ENCODE measurements at regions not wholly inside any gene's neighbourhood (a gene's known extent, or its start where the extent isn't known, plus 50 kb on each side); places are given as distances from the start of the nearest gene placed in this dataset.

GRCh38 chr13:100825557-100825956 lies 151.0 kb upstream of the TMTC4 start:
- no peak overlapping the region for H3K4me3 Mint-ChIP-seq
- no peak overlapping the region for H4K91ac ChIP-seq (ENCODE audit: insufficient read length, low read depth, low read length)
- H2BK15ac ChIP-seq (ENCODE audit: low read depth, low read length) = no peak overlapping the region
- no peak overlapping the region for H2BK5ac ChIP-seq (ENCODE audit: insufficient read length, low read length)
- peaks cover 0 to 6% of the 10 kb centered on the region in 2 experiments; a peak in 2 of 4 replicates for H3K4me1 Mint-ChIP-seq
- no peak overlapping the region for H2AFZ ChIP-seq (ENCODE audit: low read length)
- H3K23ac ChIP-seq (ENCODE audit: insufficient read length, low read depth, low read length) = no peak overlapping the region
- no peak overlapping the region for H3K9ac ChIP-seq (ENCODE audit: extremely low read depth, insufficient read length, low read length)
- no peaks in the 10 kb centered on the region for H3K79me2 ChIP-seq (ENCODE audit: insufficient read depth, low read length)
- H2BK12ac ChIP-seq (ENCODE audit: insufficient read length, low read depth, low read length) = no peak overlapping the region
- H3K9me3 Mint-ChIP-seq = no peaks in the 10 kb centered on the region
- H2BK120ac ChIP-seq (ENCODE audit: low read depth, low read length, poor library complexity, severe bottlenecking) = no peak overlapping the region
- no peak overlapping the region for H2AK5ac ChIP-seq (ENCODE audit: insufficient read length, low read length)
- no peak overlapping the region for H3K56ac ChIP-seq (ENCODE audit: insufficient read length, low read depth, low read length)
- no peak overlapping the region for H3K4ac ChIP-seq (ENCODE audit: low read depth, low read length)
- no peaks in the 10 kb centered on the region for H3K9me3 ChIP-seq (ENCODE audit: control insufficient read depth, low read depth, low read length)
- WGBS (ENCODE audit: extremely low coverage, insufficient read length, low lambda C conversion rate) = no CpG with 5 or more reads among the region's 3 CpGs
- no peak overlapping the region for H4K5ac ChIP-seq (ENCODE audit: insufficient read length, low read depth, low read length)
- H3K18ac ChIP-seq (ENCODE audit: insufficient read length, low read depth, low read length) = no peak overlapping the region
- H3K23me2 ChIP-seq (ENCODE audit: insufficient read length, low read depth, low read length, poor library complexity, severe bottlenecking) = no peaks in the 10 kb centered on the region
- H3K27me3 Mint-ChIP-seq (ENCODE audit: low read depth) = no peaks in the 10 kb centered on the region
- TF ChIP-seq CTCF (conservative IDR thresholded peaks at IDR 0.05) = no peak
- H3T11ph ChIP-seq (ENCODE audit: low read length) = no peak overlapping the region
- H3K4me1 ChIP-seq (ENCODE audit: insufficient read depth, low read length) = peaks cover 3% of the 10 kb centered on the region; the same call in 1 of the 2 replicates
- no peaks in the 10 kb centered on the region for H4K20me1 ChIP-seq (ENCODE audit: control insufficient read depth, insufficient read depth, insufficient read length)
- no peak overlapping the region for H3K4me2 ChIP-seq (ENCODE audit: insufficient read depth, insufficient read length, low read length)
- no peak overlapping the region for H3K27ac Mint-ChIP-seq
- no peaks in the 10 kb centered on the region for H3K27me3 ChIP-seq (ENCODE audit: insufficient read depth, low read length)
- no peak overlapping the region for H2BK20ac ChIP-seq (ENCODE audit: low read depth, low read length, poor library complexity, severe bottlenecking)
- no peaks in the 10 kb centered on the region for H3K36me3 Mint-ChIP-seq (ENCODE audit: insufficient read depth in 1 of 3, low read depth in 3 of 3)
- no peak for DNase-seq
- no peak overlapping the region for H3K27ac ChIP-seq (ENCODE audit: insufficient read length, low read depth, low read length)
- H4K8ac ChIP-seq (replicated peaks; ENCODE audit: insufficient read length, low read depth, low read length) = no peak overlapping the region
- no peaks in the 10 kb centered on the region for H3K79me1 ChIP-seq (ENCODE audit: insufficient read depth, low read depth, low read length, poor library complexity, severe bottlenecking)
- no peak overlapping the region for H3K14ac ChIP-seq (ENCODE audit: insufficient read depth, low read length)

Measured in H9 (cell line).